ENCODE measurements at regions not wholly inside any gene's neighbourhood (a gene's known extent, or its start where the extent isn't known, plus 50 kb on each side); places are given as distances from the start of the nearest gene placed in this dataset.
"Not testable (repeated sequence)": the region's sequence is repeated elsewhere in the genome, so short reads cannot be mapped to it uniquely, and the experiment has no call there.

DNA sequence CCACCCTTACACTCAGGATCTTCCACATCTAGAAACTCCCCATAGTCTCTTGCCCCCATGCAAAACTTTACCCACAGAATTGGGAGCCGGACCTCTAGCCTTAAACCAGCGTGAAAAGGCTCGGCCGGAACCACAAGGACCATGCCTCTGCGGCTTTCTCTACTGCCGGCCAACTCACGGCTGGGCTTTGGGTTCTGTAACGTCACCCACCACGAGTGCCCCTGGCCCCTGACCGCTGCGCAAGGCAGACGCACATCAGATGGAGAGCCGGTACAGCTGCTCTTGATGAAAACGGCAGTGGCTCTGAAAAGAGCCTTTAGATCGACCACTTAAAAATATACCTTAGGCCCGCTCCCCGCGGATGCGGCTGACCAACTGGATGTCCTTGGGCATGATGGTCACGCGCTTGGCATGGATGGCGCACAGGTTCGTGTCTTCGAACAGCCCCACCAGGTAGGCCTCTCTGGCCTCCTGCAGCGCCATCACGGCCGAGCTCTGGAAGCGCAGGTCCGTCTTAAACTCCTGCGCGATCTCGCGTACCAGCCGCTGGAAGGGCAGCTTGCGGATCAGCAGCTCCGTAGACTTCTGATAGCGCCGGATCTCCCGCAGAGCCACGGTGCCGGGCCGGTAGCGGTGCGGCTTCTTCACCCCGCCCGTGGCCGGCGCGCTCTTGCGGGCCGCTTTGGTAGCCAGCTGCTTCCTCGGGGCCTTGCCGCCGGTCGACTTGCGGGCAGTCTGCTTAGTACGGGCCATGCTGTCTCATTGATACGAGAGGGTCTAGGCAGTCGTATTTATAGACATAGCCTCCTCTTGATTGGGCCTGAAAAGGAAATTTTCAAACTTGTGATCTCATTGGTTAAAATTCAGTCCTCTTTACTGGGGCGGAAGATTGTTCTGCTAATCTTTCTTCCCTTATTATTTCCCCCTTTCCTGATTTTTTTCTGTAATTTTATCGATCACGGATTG lies 66.3 kb downstream of the FAM72C start:
- DNase-seq = not testable (repeated sequence)

DNA sequence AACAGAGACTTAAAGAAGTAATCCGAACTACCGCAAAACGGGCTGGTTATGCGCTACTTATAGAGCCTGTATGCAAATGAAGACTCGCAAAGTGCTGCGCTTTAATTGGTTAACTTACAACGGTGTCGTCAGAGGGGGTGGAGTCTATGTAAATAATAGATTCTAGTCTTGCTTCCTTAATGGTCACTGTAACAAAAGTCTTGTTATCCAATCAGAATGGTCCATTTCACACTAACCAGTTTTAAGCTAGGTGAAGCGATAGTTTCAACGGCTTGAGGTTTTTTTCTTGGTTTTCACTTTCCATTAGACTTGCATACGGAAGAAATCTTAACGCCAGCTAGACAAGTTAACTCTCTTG lies 67.2 kb downstream of the FAM72C start:
- not testable (repeated sequence) for DNase-seq

DNA sequence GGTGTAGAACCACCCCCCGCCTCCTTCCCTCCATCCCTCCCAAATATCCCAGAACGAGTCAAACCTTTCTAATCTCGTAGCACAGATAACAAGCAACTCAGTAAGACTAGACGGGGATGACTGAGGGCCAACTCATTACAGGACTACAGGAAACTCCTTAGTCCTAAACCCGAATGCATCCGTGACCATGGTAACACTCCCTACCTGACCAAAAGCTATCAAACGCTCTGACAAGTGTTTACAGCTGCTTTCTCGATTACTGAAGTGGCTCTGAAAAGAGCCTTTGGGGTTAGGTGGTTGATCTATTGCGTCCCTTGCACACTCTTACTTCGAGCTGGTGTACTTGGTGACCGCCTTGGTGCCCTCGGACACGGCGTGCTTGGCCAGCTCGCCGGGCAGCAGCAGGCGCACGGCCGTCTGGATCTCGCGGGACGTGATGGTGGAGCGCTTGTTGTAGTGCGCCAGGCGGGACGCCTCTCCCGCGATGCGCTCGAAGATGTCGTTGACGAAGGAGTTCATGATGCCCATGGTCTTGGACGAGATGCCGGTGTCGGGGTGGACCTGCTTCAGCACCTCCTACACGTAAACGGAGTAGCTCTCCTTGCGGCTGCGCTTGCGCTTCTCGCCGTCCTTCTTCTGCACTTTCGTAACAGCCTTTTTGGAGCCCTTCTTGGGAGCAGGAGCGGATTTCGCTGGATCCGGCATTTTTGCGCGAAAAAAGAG lies 67.7 kb downstream of the FAM72C start:
- not testable (repeated sequence) for DNase-seq

DNA sequence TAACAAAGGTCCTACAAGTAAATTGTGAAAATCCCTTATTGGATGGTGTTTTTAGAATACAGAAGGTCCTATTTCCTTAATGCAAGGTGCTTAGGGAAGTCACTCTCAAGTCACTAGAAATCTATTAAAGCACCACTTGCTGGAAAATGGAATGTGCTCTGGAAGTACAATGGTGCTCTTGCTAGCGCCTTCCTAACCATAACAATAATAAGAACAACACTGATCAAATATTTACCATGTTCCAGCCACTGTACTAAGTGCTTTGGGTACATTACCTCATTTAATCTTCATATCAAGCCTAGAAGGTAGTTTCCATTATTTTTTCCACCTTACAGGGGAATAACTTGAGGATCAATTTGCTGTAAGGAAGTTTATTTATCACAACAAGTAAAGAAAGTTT lies 75.4 kb downstream of the FAM72C start:
- DNase-seq = not testable (repeated sequence)

DNA sequence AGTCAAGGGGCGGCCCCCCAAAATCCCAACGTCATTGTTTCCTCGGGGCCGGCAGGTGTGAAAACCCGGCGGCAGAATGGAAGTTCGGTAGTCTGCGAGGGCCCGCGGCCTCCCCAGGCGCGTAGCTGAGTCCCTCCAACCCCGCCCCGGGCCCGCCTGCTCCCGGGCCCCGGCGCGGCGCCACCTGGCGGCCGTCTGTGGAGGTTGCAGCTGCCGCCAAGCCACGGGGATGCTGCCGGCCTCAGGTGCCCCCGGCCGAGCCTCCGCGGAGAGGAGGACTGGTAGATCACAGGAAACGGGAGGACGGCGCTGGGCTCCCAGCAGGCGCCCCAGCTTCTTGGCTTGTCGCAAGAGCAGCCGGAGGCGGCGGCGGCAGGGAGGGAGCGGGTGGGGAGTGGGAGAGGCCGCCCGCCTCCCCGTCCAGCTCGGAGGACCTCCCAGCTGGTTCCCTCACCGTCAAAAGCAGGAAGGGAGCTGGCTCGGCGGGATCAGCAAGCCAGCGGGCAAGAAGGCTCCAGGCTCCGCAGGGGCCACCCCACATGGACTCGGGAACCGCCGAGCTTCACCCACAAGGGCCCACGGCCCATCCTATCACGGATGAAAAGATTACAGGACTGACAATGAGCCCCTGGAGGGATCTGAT lies 86.7 kb downstream of the FAM72C start:
- DNase-seq = peak; percentile 3

DNA sequence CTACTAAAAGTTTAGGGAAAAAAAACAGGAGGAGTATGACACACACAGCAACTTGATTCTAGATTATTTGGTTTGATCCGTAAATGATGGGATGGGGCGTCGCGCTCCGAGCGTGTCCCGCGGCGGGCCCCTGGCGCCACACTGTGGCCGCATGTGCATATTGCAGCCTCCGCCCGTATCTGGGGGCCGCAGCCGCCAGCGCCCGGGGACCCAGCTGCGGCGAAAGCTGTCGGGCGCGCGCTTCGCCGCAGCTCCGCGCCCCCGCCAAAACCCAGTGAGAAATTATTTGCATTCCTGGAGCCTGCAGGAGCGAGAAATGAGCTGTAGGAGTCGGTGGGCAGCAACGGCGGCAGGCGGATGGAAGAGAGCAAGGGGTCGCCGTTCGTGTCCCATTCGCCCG lies 87.3 kb downstream of the FAM72C start:
- not testable (repeated sequence) for DNase-seq

DNA sequence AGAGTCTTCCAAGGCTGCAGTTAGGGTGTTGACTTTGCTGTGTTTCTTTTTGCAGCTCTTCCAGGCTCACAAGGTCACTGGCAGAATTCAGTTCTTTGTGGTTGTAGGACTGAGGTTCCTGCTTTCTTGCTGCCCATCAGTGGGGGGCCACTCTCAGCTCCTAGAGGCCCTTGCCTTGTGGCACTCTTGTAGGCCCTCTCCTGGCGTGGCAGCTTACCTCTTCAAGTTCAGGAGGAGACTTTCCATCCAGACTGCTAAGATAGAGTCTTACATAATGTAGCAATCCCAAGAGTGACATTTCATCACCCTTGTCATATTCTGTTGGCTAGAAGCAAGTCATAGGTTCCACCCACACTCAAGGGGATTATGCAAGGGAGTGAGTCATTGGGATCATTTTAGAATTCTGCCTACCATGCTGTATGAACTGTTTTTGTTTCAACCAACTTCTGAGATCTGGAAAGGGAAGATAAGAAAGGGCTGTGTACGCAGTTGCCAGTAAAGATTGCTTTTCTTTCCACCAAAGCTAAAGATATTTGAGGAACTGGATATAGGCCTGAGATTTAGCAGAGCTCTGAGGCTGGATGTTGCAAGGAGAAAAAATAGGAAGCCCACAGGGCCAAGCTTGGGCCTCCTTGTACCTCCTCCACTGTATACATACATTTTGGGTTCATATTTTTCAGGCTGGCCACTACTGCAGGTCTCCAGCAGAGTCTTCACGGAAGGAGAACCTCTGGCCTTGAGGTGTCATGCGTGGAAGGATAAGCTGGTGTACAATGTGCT lies 91.8 kb downstream of the FAM72C start:
- DNase-seq = not testable (repeated sequence)

DNA sequence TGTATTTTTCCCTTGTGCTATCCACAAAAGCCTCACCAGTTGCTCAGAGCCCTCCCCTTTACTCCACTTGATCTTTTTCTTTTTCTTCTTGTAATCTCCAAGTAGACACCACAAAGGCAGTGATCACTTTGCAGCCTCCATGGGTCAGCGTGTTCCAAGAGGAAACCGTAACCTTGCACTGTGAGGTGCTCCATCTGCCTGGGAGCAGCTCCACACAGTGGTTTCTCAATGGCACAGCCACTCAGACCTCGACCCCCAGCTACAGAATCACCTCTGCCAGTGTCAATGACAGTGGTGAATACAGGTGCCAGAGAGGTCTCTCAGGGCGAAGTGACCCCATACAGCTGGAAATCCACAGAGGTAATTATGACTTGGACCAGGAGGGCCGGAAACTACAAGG lies 95.8 kb downstream of the FAM72C start:
- DNase-seq = not testable (repeated sequence)

DNA sequence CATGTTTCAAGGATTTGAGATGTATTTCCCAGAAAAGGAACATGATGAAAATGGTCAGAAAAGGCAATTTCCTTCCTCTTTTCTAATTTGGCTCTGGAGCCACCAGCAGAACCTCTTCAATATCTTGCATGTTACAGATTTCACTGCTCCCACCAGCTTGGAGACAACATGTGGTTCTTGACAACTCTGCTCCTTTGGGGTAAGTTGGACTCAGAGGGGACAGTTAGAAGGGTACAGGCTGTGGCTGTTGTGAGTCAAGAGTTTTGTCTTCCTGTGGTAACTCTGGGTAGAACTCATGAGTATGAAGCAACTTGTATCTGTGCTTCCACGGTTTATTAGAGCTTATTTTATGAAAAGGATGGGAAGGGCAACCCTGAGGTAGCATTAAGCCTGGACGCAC lies 97.2 kb downstream of the FAM72C start:
- not testable (repeated sequence) for DNase-seq

DNA sequence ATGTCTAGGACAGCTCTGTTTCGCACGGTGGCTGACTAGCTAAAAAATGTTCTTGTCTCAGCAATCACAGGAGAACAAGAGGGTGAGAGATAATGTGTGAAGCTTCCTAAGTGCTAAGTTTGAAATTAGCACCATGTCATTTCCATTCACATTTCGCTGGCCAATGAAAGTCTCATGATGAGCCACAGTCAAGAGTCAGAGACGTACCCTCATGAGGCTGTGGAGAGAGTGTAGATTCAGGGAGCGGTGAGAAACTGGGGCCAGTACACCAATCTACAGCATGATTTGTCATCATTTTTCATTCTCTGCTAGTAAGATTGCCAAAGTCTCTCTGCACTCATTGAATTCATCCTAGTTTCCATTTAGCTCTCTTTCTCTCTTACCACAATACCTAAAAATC lies 98.1 kb downstream of the FAM72C start:
- DNase-seq = not testable (repeated sequence)

DNA sequence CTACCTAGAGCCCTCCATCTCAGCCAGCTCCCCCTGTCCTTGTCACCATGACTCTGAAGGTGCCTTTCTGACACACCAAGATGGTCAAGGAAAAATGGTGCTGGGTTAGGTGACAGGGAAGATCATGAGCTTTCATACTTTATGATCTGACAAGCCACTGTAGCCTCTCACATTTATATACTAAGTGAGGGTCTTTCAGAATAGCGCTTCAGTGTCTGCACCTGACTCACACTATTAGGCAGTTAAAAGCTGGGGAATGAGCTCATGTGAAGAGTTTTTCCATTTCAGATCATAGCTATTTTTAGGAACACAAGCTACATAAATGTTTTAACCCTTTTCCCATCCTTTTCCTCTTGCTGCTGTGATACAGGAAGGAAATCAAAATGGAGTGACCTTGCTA lies 101.4 kb downstream of the FAM72C start:
- not testable (repeated sequence) for DNase-seq

DNA sequence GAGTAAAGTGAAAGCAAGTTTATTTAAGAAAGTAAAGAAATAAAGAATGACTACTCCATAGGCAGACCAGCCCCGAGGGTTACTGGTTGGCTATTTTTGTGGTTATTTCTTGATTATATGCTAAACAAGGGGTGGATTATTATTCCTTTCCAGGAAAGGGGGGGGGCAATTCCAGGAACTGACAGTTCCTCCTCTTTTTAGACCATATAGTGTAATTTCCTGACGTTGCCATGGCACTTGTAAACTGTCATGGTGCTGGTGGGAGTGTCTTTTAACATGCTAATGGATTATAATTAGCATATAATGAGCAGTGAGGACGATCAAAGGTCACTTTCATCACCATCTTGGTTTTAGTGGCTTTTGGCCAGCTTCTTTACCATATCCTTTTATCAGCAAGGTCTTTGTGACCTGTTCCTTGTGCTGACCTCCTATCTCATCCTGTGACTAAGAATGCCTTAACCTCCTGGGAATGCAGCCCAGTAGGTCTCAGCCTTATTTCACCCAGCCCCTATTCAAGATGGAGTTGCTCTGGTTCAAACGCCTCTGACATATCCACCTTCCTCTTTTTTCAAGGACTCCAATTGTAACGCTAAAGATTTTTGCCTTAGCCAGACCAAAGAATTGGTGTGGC lies 104.1 kb downstream of the FAM72C start:
- peak; percentile 61 for DNase-seq

DNA sequence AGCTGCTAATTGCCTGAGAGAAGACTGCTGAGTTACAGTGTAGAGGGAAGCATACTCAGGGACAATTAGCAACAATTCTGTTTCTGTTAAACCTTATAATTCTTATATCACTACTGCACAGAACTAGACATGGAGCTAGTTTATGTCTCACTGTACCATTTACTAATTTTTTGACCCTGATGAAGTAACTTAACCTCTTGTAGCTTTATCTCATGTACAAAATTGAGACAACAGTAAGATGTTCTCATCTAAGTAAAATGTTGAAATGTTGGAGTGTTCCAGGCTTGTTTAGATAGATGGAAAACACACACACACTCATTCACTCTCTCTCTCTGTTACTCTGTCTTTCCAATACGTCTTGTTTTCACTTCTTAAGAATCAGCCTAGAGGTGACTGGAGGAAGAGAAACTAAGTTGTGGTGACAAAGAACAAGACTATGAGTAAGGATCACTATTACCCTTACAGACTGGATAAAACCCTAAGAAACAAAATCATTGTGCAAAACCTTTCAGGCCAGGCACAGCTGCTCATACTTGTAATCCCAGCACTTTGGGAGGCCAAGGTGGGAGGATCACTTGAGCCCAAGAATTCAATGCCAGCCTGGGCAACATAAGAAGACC lies 107.8 kb downstream of the FAM72C start:
- not testable (repeated sequence) for DNase-seq

DNA sequence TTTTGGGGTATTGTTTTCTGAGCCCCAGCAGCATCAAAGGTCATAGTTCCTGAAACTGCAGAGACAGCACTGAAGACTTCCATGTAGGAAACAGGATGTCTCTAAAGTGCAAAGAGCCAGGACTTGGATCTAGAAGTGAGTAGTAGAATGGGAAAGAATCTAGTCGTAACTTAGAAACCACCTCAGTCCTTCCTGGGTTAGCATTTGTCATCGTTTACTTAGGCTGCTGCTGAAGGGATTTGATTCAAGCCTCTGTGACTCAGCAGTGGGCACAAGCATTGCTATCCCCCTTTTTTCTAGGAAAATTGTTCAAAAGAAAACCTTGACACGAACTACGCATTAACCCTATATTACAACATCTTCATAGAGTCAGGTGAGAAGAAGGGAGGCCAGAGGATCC lies 109.1 kb downstream of the FAM72C start:
- not testable (repeated sequence) for DNase-seq

DNA sequence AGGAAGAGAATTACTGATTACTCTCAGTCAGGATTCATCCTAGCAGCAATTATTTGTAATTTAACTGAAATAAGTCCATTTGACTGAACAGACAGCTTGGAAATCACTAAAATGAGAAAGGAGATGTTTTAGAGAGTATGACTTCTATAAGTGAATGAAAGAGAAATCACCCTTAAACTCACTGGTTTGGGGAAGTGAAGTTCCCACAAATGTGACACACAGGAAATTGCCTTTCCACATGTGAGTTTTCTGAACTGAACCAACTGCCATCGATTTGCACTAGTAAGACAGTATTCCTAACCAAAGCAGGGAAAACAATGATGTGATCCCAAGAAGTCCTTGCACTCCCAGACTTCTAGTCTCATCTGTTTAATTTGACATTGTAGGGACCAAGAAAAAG lies 110.5 kb downstream of the FAM72C start:
- not testable (repeated sequence) for DNase-seq

DNA sequence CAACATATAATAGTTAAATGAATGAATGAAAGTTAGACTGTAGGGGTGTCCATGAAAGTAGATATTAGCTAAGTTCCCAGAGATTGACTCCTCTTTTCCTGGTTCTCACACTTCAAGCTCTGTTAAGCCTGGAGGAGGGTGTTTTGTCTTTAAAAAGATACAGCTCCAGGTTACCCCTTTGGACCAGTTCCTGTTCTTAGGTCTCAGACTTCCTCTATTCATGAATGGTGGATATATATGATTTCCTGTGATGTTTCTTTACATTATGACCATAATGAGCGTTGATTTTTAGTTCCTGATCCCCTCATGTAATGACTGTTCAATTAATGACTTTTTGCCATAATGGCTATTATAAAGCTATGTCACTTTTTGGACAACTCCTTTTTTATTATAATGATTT lies 115.9 kb downstream of the FAM72C start:
- not testable (repeated sequence) for DNase-seq

DNA sequence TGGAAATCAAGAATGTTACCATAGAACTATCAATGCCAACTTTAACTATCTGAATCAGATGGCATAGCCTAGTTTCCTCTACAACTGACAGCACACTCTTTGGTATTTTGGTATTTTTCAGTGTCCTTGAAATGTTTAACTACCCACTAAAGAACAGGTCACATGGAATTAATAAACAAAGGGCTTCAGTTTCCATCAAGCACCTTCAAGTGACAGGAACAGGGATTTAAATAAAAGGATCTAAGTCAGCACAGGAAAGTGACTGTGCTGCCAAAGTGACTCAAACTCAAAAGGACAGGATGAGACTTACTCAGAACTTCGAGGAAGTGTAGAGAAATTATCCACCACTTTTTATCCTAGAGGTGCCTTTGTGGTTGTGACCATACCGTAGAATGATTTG lies 117.7 kb downstream of the FAM72C start:
- not testable (repeated sequence) for DNase-seq

DNA sequence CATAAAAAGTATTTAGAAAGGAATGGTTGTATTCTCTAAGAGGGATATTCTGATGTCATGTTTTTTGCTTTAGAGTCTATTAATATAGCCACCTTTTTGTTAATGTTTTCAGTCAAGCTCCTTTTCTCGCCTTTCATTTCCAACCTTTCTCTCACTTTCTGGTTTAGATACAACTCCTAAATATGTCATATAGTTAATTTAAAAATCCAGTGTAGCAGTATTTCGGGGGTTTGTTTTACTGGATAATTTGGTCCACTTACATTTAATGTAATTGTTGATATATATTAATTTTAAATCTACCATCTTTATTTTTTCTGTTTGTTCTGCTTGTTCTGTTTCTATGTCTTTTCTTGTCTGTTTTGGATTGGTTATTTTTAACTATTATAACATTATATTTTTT lies 121.1 kb downstream of the FAM72C start:
- DNase-seq = not testable (repeated sequence)

DNA sequence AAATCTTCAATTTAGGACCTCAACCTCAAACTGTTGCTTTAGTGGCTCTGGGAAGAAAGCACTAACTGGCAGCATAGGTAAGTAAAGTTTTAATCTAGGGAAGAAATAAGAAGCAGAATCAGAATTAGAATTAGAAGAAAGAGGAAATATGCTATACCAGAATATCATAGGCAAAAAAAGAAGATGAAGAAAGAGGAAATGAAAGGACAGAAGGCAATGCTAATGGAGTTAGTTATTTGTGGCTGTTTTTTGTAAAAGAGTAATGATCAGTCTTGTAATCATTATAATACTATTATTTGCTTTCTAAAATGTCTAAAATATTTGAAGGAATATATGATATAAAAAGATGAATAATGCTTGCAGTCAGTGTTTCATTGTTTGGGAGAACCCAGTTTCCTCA lies 122.9 kb downstream of the FAM72C start:
- DNase-seq = not testable (repeated sequence)

DNA sequence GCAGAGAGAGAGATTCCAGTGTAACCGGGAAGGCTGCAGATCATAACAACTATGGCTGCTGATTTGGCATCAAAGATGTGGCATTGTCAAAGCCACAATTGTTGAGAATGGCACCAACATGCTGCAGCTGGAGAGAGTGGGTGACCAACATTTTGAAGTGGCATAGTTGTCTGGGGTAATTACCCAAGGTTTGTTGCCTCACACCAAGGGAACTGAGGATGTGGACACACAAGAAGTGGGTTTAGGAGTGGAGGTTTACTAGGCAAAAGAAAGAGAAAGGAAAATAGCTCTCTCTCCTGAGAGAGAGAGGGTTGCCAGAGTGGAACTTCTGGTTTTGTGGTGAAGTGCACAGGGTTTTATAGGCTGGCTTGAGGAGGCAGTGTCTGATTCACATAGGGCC lies 126.6 kb downstream of the FAM72C start:
- not testable (repeated sequence) for DNase-seq

DNA sequence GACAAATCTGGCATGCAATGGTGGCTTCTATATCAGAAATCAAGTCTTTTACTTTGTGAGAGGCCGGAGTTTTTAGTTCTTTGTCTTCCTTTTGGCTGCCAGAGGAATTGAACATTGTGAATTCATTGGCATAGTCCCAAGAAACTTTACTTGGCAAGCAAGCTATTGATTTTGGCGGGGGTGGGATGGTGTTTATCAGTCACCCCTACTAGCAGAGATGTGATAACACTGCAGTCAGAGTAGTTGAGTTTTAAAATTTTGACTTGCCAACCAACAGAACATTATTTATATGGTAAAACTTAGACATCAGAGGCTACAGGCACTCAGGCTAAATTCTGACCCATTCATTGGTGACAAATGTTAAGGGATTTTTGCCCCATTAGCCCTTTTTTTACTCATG lies 129.7 kb downstream of the FAM72C start:
- not testable (repeated sequence) for DNase-seq

DNA sequence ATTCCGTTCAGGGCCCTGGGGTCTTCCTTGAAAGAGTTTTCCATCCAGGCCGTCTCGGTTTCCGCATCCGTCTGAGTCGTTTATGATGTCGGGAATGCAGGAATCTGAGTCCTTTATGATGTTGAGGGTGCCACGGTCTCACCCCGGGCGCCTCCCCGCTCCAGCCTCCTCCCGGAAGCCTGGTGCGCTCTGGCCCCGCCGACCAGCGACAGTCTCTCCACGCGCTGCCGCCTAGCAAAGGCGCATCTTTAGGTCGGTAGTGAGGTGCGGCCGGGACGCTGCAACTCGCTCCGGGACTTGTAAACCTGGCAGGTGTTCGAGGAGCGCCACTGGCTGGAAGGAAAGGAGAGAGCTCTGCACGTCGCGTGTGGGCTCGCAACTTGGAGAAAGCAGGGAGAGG lies 132.6 kb downstream of the FAM72C start:
- DNase-seq = not testable (repeated sequence)
